ENCODE measurements at regions not wholly inside any gene's neighbourhood (a gene's known extent, or its start where the extent isn't known, plus 50 kb on each side); places are given as distances from the start of the nearest gene placed in this dataset.

- H3K27me3 Mint-ChIP-seq: no peaks in the 10 kb centered on the region
- Histone ChIP-seq H3K27ac (ENCODE audit: low read depth in 1 of 2, low read length in 2 of 2) (no peak overlapping the region), H3K9me3 (ENCODE audit: control insufficient read depth in 1 of 2, insufficient read depth in 1 of 2, low read length in 2 of 2) (peaks cover 0 to 3% of the 10 kb centered on the region in 2 experiments), H3K36me3 (ENCODE audit: insufficient read depth, low read length) (no peaks in the 10 kb centered on the region), H3K27me3 (ENCODE audit: control insufficient read depth in 1 of 2, insufficient read depth in 2 of 2, low read length in 2 of 2) (no peaks in the 10 kb centered on the region), H3K4me1 (ENCODE audit: insufficient read depth, low read length) (peaks cover 13% of the 10 kb centered on the region), H3K4me3 (ENCODE audit: low read length) (no peak overlapping the region)
- TF ChIP-seq, protein P1, sequence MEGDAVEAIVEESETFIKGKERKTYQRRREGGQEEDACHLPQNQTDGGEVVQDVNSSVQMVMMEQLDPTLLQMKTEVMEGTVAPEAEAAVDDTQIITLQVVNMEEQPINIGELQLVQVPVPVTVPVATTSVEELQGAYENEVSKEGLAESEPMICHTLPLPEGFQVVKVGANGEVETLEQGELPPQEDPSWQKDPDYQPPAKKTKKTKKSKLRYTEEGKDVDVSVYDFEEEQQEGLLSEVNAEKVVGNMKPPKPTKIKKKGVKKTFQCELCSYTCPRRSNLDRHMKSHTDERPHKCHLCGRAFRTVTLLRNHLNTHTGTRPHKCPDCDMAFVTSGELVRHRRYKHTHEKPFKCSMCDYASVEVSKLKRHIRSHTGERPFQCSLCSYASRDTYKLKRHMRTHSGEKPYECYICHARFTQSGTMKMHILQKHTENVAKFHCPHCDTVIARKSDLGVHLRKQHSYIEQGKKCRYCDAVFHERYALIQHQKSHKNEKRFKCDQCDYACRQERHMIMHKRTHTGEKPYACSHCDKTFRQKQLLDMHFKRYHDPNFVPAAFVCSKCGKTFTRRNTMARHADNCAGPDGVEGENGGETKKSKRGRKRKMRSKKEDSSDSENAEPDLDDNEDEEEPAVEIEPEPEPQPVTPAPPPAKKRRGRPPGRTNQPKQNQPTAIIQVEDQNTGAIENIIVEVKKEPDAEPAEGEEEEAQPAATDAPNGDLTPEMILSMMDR (IDR thresholded peaks at IDR 0.05): no peak
- DNase-seq (no peak), ATAC-seq (ENCODE audit: poor library complexity) (no peak)
- H3K36me3 Mint-ChIP-seq (ENCODE audit: low read depth): no peaks in the 10 kb centered on the region
- CTCF ChIA-PET: no interaction called here
- H3K9me3 Mint-ChIP-seq: no peaks in the 10 kb centered on the region
- H3K4me3 Mint-ChIP-seq: no peak overlapping the region
- intact Hi-C loops (cut with DNase I, micrococcal nuclease): no loop called here
- no peak overlapping the region for H3K27ac Mint-ChIP-seq
- peaks cover 12% of the 10 kb centered on the region for H3K4me1 Mint-ChIP-seq (ENCODE audit: low read depth)
- POLR2A ChIA-PET: no interaction called here
Measured at GRCh38 chr3:177451301-177451750, 254.0 kb upstream of the TBL1XR1 start.

- DNase-seq (peak in 2 of 14 experiments; percentile 18 to 23), ATAC-seq (ENCODE audit: poor library complexity) (no peak)
- Mint-ChIP-seq H3K27me3 (no peaks in the 10 kb centered on the region), H3K4me1 (ENCODE audit: low read depth) (peaks cover 12% of the 10 kb centered on the region), H3K9me3 (no peaks in the 10 kb centered on the region), H3K4me3 (no peak overlapping the region), H3K27ac (no peak overlapping the region), H3K36me3 (ENCODE audit: low read depth) (no peaks in the 10 kb centered on the region)
- no peaks in the 10 kb centered on the region for H3K36me3 ChIP-seq (ENCODE audit: insufficient read depth, low read length)
- H3K9me3 ChIP-seq (ENCODE audit: control insufficient read depth in 1 of 2, insufficient read depth in 1 of 2, low read length in 2 of 2): peaks cover 0 to 3% of the 10 kb centered on the region in 2 experiments
- H3K27me3 ChIP-seq (ENCODE audit: control insufficient read depth in 1 of 2, insufficient read depth in 2 of 2, low read length in 2 of 2): no peaks in the 10 kb centered on the region
- no peak overlapping the region for H3K27ac ChIP-seq (ENCODE audit: low read depth in 1 of 2, low read length in 2 of 2)
- POLR2A ChIA-PET: no interaction called here
- H3K4me1 ChIP-seq (ENCODE audit: insufficient read depth, low read length): peaks cover 13% of the 10 kb centered on the region
- intact Hi-C loops (cut with DNase I, micrococcal nuclease): no loop called here
- CTCF ChIA-PET: no interaction called here
- H3K4me3 ChIP-seq (ENCODE audit: low read length): no peak overlapping the region
- TF ChIP-seq, protein P1 (IDR thresholded peaks at IDR 0.05): no peak
Measured at GRCh38 chr3:177451864-177452830, 254.9 kb upstream of the TBL1XR1 start.

DNA sequence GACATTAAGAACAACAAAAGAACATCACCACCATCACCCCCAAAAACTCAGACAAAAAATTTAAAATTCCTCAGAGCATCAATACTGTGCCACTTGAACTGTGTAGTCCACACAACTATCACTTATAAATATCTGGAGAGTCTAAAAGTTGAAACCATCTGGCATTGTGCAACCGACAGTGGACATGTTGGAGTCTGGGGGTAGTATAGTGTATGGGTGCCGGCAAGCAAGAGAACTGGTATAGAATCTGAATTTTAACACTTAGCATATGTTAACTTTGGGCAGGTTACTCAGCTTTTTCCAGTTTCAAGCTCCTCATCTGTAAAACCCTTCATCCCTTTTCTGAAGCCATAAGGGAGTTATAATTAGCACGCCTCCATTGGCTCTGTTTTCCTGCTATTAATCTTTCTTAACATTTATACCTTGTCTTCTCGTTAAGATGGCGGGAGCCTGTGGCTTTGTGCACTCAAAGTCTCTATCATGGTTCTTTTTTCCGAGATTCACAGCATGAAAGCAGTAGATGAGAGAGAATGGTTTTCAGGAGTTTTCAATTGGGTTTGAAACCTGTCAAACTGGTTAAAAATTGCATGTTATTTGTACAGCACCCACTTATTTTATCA is 255.7 kb upstream of the TBL1XR1 start:
- TF ChIP-seq, protein P1 (IDR thresholded peaks at IDR 0.05): no peak
- intact Hi-C loops (cut with DNase I, micrococcal nuclease): no loop called here
- CTCF ChIA-PET: no interaction called here
- no peaks in the 10 kb centered on the region for H3K36me3 ChIP-seq (ENCODE audit: insufficient read depth, low read length)
- DNase-seq (no peak), ATAC-seq (ENCODE audit: poor library complexity) (no peak)
- H3K9me3 ChIP-seq (ENCODE audit: control insufficient read depth in 1 of 2, insufficient read depth in 1 of 2, low read length in 2 of 2): peaks cover 0 to 3% of the 10 kb centered on the region in 2 experiments
- no peaks in the 10 kb centered on the region for H3K9me3 Mint-ChIP-seq
- no peak overlapping the region for H3K4me3 Mint-ChIP-seq
- H3K27me3 ChIP-seq (ENCODE audit: control insufficient read depth in 1 of 2, insufficient read depth in 2 of 2, low read length in 2 of 2): no peaks in the 10 kb centered on the region
- no peaks in the 10 kb centered on the region for H3K27me3 Mint-ChIP-seq
- H3K36me3 Mint-ChIP-seq (ENCODE audit: low read depth): no peaks in the 10 kb centered on the region
- H3K4me1 Mint-ChIP-seq (ENCODE audit: low read depth): peaks cover 12% of the 10 kb centered on the region
- H3K27ac Mint-ChIP-seq: no peak overlapping the region
- no peak overlapping the region for H3K4me3 ChIP-seq (ENCODE audit: low read length)
- H3K4me1 ChIP-seq (ENCODE audit: insufficient read depth, low read length): peaks cover 13% of the 10 kb centered on the region
- no peak overlapping the region for H3K27ac ChIP-seq (ENCODE audit: low read depth in 1 of 2, low read length in 2 of 2)
- POLR2A ChIA-PET: no interaction called here
